NCI-H146 treated with DMSO at 0.1 percent for 48 hours (cell line): ENCODE measurements at regions not wholly inside any gene's neighbourhood (a gene's known extent, or its start where the extent isn't known, plus 50 kb on each side); places are given as distances from the start of the nearest gene placed in this dataset.
"Not testable (repeated sequence)": the region's sequence is repeated elsewhere in the genome, so short reads cannot be mapped to it uniquely, and the experiment has no call there.

Experiments
- DNase-seq: peaks from one replicate; lab custom pipeline; 2025; ENCODE audit not compliant: unreplicated experiment; lab: John Stamatoyannopoulos, UW

- not testable (repeated sequence) for DNase-seq
Measured at GRCh38 chr16:16448423-16448822, 69.5 kb downstream of the NPIPA7 start.

GRCh38 chr16:16449712-16450237, 70.8 kb downstream of the NPIPA7 start:
- not testable (repeated sequence) for DNase-seq

GRCh38 chr16:16451721-16452410, 72.9 kb downstream of the NPIPA7 start:
- DNase-seq: not testable (repeated sequence)

GRCh38 chr16:16458579-16458978, 79.6 kb downstream of the NPIPA7 start:
- DNase-seq: not testable (repeated sequence)

DNA sequence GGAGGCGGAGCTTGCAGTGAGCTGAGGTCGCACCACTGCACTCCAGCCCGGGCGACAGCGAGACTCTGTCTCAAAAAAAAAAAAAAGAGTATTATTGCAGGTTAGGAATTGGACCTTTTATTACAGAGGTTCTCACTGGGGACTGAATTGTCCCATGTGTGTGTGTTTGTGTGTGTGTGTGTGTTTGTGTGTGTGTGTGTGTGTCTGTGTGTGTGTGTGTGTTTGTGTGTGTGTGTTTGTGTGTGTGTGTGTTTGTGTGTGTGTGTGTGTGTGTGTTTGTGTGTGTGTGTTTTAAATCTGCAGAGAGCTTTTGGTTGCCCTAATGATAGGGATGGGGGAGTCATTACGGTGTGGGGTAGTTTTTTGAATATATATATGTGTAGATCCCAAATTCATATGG, 84.9 kb downstream of the NPIPA7 start:
- DNase-seq: not testable (repeated sequence)

DNA sequence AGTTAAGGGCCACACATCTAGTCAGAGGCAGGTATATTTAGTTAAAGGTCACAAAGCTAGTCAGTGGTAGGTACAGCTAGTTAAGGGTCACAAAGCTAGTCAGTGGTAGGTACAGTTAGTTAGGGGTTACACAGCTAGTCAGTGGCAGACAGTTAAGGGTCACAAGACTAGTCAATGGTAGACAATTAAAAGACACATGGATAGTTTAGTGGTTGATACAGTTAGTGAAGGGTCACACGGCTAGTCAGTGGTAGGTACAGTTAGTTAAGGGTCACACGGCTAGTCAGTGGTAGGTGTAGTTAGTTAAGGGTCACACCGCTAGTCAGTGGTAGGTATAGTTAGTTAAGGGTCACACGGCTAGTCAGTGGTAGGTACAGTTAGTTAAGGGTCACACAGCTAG, 110.0 kb downstream of the NPIPA7 start:
- not testable (repeated sequence) for DNase-seq

- DNase-seq: not testable (repeated sequence)
Measured at GRCh38 chr16:16489466-16489865, 110.5 kb downstream of the NPIPA7 start.

- DNase-seq: not testable (repeated sequence)
Measured at GRCh38 chr16:16494114-16494513, 115.2 kb downstream of the NPIPA7 start.

DNA sequence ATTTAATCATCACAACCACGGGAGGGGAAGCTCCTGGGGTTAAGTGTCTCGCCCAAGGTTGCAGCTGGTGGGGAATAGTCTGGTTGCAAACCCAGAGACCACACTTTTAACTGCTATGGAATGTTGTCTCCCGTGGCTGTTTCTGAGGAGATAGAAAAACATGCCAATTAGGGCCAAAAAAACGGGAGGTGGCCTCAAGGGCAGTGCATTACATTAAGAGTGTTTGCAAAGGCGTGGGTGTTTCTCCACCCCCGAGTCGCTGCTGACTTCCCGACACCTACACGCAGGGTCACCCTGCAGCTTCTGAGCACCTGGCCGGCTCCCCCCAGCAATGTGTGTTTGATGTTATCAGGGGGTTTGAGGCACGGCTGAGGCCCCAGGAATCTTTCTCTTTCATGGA, 116.1 kb downstream of the NPIPA7 start:
- DNase-seq: not testable (repeated sequence)

DNA sequence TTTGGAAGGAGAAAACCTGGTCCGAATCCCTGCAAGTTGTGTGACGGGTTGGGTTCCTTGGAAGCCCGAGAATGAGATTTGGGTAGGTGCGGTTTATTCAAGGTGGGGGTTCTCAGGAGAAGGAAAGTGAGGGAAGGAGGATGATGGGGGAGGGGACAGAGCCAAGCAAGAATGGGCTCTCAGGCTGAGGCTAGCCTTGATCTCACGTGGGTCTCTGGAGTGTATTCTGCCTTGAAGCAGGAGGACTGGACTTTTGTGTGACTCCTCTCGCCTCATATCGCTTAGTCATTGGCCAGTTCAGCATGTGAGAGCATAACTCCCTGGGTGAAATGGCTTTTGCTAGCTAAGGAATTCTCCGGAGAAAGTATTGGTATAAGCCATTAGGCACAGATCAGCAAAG, 120.9 kb downstream of the NPIPA7 start:
- not testable (repeated sequence) for DNase-seq

DNA sequence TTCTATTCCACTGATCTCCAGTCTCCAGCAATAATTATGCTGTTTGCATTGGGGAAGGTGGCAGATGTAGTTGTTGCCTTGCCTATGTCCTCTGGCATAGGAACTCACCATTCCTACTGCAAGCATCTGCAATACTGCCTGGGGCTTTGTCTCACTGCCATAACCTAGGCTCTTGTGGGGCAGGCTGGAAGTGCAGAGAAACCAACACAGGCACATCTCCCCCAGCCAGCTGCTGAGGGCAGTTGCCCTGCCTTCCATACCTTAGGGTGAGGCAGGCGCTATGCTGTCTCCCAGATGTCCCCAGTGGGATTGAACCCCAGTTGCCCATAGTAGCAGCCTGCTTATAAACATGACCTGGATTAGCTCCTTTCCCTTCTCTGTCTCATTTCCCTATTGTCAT, 128.1 kb downstream of the NPIPA7 start:
- DNase-seq: not testable (repeated sequence)

DNA sequence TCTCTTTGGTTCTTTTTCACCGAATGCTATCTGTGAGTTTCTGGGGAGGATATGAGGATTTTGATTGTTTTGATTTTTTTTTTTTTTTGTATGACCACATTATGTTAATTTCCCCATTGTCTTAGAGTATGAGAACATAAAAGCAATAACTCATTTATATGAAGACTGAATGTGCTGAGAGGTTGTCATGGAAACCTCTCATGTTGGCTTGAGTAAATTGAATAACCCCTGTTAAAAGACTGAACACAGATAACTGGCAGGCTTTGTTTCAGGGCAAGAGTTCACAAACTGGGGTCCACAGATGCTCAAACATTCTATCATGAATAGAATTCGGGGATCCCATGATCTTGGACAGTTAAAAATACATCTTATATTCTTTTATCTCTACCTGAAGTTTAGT, 129.4 kb downstream of the NPIPA7 start:
- DNase-seq: not testable (repeated sequence)

DNA sequence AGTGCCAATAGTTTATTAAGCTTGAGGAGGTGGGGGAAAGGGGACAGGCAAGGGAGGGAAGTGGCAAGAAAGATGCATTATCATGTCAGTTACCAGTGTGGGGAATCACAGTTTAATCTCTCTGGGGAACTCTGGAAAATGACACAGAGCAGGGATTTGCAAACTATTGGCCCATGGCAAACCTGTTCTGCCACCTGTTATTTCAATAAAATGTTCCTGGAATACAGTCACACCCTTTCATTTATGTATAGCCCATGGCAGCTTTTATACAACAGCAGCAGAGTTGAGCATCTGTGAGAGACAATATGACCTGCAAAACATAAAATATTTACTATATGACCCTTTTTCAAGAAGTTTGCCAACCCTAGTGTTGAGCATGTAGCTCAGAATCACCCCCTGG, 140.5 kb downstream of the NPIPA7 start:
- DNase-seq: not testable (repeated sequence)

DNA sequence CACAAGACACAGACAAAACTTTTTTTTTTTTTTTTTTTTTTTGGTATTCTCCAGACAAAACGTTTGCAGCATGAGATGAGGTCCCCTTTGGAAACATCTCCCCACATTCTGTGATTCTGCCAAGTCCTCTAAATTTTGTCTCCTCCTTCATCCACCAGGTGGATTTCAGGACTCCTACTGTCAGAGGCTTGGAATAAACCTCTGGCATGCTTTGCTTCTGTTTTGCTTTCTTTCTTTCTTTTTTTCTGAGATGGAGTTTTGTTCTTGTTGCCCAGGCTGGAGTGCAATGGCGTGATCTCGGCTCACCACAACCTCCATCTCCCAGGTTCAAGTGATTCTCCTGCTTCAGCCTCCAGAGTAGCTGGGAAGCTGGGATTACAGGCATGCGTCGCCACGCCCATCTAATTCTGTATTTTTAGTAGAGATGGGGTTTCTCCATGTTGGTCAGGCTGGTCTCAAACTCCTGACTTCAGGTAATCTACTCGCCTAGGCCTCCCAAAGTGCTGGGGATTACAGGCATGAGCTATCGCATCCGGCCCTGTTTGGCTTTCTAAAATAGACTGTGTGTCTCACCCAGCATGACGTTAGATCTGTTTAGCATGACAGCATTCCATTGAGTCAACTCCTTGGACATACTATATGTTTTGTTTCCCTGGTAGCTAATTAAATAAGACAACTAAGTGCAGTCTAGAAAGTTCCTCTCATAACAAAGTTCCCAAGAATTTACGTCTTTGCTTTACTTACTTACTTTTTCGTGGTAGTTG, 142.5 kb downstream of the NPIPA7 start:
- DNase-seq: not testable (repeated sequence)

DNA sequence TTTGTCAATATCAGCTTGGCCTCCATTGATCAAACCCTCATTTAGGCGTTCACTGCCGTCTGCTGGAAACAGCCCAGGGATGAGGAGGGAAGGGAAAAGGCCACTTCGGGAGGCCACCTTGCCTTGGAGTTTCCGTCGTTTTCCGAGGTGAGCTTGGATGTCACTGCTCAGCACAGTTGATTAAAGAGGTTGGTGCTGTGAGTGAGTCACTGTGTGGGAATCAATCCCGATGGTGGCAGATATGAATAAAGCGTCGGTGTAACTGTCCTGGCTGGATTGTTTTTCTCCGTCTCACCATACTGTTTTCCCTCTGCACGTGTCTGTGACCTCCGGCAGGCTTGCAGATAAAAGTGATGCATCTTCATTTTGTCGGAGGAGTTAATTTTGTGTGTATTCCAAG, 148.1 kb downstream of the NPIPA7 start:
- DNase-seq: not testable (repeated sequence)

DNA sequence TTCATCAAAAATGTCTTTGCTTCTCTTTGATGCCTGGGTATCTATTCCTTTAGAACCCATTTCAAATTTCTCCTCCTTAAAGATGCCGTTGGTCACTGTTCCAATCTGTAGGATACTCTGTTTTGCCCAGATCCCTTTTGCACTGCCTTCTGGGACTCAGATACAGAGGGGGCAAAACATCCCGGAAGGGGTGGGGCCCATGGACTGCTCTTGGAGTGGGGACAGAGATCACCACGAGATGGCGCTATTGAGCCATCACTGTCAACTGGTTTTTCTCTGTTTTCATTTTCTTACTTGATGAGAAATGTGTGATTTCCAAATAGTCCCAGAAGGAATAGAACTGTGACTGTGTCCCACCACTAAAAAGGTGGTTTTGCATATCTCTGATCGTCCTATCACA, 151.8 kb downstream of the NPIPA7 start:
- not testable (repeated sequence) for DNase-seq

DNA sequence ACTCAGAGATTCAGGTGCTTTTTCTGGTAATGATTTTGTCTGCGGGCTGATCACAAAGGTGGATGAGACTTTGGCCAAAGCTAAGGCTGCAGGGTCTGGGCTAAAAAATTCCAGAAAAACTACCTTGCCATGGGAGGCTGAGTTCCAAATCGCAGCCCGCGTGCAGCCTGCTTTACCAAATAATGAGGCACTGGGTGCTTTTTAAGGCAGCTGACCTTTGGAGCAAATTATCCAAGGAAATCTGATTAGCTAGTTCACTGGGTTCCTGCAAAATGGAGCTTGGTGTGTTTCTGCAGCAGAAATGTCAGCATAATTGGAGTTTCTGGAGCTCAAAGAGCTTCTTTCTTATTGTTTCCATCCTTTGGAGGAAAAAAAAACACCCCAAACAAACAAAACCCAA, 156.6 kb downstream of the NPIPA7 start:
- DNase-seq: not testable (repeated sequence)

GRCh38 chr16:16536151-16536550, 157.2 kb downstream of the NPIPA7 start:
- DNase-seq: not testable (repeated sequence)

DNA sequence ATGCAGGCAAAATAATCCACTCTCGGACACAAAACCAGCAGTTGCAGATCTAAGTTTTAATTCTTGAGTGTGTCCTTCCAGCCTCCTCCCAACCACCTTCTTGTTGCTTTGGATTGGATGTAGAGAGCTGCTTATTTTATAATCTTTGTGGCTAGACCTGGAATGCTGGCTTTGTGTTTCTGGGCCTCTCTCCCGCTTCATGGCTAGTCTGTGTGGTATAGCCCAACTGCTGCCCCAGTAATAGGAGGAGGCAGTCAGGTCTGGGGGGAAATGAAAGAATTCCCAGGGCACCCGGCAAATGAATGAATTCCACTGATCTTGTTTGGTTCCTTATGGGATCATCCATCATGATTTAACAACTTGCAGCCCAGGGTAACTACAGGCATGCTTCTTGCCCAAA, 170.8 kb downstream of the NPIPA7 start:
- DNase-seq: not testable (repeated sequence)

- not testable (repeated sequence) for DNase-seq
Measured at GRCh38 chr16:16550824-16551223, 171.9 kb downstream of the NPIPA7 start.

GRCh38 chr16:16552819-16553340, 173.9 kb downstream of the NPIPA7 start:
- DNase-seq: not testable (repeated sequence)
